ENCODE measurements at regions not wholly inside any gene's neighbourhood (a gene's known extent, or its start where the extent isn't known, plus 50 kb on each side); places are given as distances from the start of the nearest gene placed in this dataset.

DNA sequence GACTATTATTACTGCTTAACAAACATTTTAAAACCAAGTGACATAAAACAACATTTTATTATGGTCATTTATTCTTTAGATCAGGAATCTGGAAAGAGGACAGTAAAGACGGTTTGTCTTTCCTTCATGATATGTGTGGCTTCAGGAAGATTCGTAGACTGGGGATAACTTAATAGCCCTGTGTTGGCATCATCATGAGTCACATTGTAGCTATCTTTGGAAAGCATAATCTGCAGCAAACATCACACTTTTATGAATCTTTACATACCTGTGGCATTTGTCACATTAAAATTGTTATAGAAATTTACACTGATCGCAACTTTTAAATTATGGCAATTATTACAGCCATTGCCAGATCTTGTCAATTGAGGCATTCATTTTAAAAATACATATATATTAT, 397.1 kb downstream of the NOVA1 start:
- Mint-ChIP-seq H3K9me3 (peaks cover 12% of the 10 kb centered on the region), H3K36me3 (ENCODE audit: low read depth) (no peaks in the 10 kb centered on the region), H3K4me3 (no peak overlapping the region), H3K4me1 (peaks cover 3% of the 10 kb centered on the region), H3K27me3 (peaks cover 25% of the 10 kb centered on the region), H3K27ac (no peak overlapping the region)
- DNase-seq (no peak), ATAC-seq (no peak)

DNA sequence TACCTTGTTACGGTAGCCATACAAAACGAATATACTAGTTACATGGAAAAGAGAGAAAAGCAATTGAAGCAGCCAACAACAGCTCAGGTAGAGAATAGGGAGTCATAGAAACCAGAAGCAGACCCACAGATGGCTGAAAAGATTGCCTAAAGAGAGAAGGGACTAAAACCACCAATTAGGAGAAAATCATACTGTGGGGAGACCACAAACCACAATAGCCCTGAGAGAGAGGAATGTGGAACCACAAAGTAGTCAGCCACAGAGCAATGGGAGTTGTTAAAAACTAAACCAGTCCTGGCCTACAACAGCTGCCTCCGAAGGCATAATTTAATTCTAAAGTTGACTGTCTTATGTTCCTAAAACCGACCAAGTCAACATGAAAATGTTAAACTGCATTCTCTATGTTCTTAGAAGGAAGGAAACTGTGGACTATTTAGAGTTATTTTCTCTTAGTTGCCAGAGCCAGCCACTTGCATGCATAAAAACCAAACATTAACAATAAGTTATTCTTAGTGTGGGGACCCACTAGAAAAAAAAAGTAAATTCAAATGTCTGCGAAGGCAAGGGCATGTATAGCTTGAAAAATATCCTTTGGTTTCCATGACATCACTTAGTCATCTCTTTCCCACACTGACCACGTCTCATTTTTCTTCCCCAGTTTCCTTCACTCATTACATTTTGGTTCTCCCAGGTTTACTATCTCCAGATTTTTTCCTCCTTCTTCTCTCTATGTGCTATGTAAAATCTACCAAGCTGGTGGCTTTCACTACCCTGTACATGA, 398.1 kb downstream of the NOVA1 start:
- Mint-ChIP-seq H3K4me1 (peaks cover 3% of the 10 kb centered on the region), H3K27ac (no peak overlapping the region), H3K4me3 (no peak overlapping the region), H3K27me3 (peaks cover 20% of the 10 kb centered on the region), H3K9me3 (peaks cover 12% of the 10 kb centered on the region), H3K36me3 (ENCODE audit: low read depth) (no peaks in the 10 kb centered on the region)
- no peak for ATAC-seq
- no peak for DNase-seq

DNA sequence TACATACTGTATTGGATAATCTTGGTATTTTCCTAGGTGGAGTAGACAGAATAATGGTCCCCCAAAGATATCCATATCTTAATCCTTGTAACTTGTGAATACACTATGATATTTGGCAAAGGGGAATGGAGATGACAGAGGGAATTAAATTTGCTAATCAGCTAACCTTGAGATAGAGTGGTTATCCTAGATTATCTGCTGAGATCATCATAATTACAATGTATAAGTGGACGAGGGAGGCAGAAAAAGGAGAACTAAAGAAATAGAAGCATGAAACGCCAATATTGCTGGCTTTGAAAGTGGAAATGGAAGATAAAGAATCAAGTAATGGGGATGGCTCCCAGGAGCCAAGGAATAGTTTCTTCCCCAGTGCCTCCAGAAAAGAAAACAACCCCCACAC, 398.7 kb downstream of the NOVA1 start:
- Mint-ChIP-seq H3K9me3 (peaks cover 12% of the 10 kb centered on the region), H3K36me3 (ENCODE audit: low read depth) (no peaks in the 10 kb centered on the region), H3K27me3 (peaks cover 13% of the 10 kb centered on the region), H3K4me3 (no peak overlapping the region), H3K27ac (no peak overlapping the region), H3K4me1 (no peaks in the 10 kb centered on the region)
- no peak for ATAC-seq
- DNase-seq, result no peak

DNA sequence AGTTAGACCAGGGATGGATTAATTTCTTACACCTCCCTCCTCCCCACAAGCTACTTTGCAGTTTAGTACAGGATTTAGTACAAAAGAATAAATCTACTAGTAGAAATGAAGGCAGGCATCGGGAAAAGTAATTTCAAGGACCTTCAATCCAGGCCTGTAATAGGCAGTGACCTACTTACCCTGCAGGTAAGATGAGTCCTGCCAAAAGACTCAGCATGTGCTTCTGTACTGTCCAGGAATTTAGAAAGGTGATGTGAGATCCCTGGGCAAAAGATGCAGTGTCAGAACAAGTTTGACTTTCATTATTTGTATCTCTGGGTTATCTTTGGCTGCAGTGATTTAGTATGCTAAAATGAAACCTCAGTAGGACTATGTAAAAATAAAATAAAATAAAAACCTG, 403.0 kb downstream of the NOVA1 start:
- DNase-seq (no peak), ATAC-seq (no peak)
- Mint-ChIP-seq H3K27ac (no peak overlapping the region), H3K4me1 (no peaks in the 10 kb centered on the region), H3K9me3 (peaks cover 5% of the 10 kb centered on the region), H3K4me3 (no peak overlapping the region), H3K27me3 (no peaks in the 10 kb centered on the region), H3K36me3 (ENCODE audit: low read depth) (no peaks in the 10 kb centered on the region)

DNA sequence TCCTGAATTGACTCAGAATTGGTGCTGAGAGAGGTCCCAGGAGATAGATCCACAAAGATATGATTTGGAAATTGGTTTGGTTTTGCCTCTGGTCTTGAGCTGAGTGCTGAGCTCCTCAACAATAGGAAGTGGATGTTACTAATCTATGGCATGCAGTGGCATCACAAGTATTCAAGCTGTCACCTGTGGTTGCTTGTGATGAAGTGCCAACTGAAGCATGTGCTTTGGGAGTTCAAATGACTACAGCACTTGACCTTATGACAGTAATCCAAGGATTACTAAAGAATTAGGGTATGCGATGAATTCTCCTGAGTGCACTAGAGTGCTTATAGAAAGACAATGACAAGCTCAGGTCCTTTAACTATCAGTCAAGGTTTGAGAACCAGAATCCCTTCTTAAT, 406.2 kb downstream of the NOVA1 start:
- Mint-ChIP-seq H3K4me3 (no peak overlapping the region), H3K27me3 (no peaks in the 10 kb centered on the region), H3K36me3 (ENCODE audit: low read depth) (no peaks in the 10 kb centered on the region), H3K27ac (no peak overlapping the region), H3K4me1 (no peaks in the 10 kb centered on the region), H3K9me3 (peaks cover 5% of the 10 kb centered on the region)
- DNase-seq (no peak), ATAC-seq (no peak)

DNA sequence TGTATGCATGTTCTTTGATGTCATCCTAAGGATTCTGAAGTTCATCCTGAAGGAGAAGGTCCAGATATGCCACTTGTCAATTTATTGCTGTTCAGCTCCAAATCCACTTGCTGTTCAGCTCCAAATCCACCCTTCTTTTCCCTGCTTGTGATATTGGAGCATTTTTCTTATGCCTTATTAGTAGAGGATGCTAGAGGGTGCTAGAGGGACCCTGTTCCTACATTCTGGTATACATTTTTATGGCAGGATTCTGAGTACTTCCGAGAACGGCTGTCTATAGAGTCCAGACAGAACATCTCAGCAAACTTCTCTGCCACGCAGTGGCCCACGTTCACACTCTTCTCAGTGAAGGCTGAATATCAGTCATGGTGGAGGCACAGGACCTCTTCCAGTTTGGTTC, 406.7 kb downstream of the NOVA1 start:
- H3K27ac Mint-ChIP-seq, result no peak overlapping the region

GRCh38 chr14:26190646-26191045, 407.2 kb downstream of the NOVA1 start:
- ATAC-seq (no peak), DNase-seq (no peak)
- Mint-ChIP-seq H3K4me1 (no peaks in the 10 kb centered on the region), H3K4me3 (no peak overlapping the region), H3K27ac (no peak overlapping the region), H3K36me3 (ENCODE audit: low read depth) (no peaks in the 10 kb centered on the region), H3K27me3 (no peaks in the 10 kb centered on the region), H3K9me3 (peaks cover 5% of the 10 kb centered on the region)

More for the DNA sequence above, 406.7 kb downstream of the NOVA1 start:
- Mint-ChIP-seq H3K27me3 (no peaks in the 10 kb centered on the region), H3K4me3 (no peak overlapping the region), H3K9me3 (peaks cover 5% of the 10 kb centered on the region), H3K36me3 (ENCODE audit: low read depth) (no peaks in the 10 kb centered on the region), H3K4me1 (no peaks in the 10 kb centered on the region)
- ATAC-seq (no peak), DNase-seq (no peak)

DNA sequence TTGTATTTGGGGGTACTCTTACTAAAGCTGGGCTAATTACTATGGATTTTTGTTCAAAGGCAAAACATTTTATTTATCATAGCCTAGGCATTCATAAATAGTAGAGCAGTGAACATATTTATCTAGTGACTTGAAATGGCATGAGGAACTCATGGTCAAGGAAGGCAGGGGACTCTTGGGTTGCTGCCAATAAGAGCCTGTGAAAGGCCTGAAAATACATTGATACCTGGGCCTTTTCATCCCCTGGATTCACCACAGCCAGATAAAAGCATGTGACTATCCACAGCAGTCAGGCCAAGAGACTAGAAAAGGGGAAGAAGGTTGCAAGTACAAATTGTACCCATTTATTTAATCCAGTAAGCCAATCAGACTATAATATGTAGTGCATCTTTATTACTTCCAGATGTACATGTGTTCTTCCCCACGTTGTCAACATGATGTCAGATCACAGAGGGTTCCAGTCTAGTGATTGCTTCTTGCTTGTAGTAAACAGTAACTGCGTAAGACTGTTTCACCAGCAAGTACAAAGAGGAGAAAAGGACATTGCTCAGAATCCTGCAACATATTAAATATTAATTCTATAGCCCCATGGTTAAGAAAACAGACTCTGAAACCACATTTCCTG, 409.7 kb downstream of the NOVA1 start:
- no peaks in the 10 kb centered on the region for H3K27me3 Mint-ChIP-seq
- no peak overlapping the region for H3K4me3 Mint-ChIP-seq
- ATAC-seq, result no peak
- H3K4me1 Mint-ChIP-seq, result no peaks in the 10 kb centered on the region
- H3K9me3 Mint-ChIP-seq, result peaks cover 3% of the 10 kb centered on the region
- H3K27ac Mint-ChIP-seq, result no peak overlapping the region
- DNase-seq, result no peak
- no peaks in the 10 kb centered on the region for H3K36me3 Mint-ChIP-seq (ENCODE audit: low read depth)

DNA sequence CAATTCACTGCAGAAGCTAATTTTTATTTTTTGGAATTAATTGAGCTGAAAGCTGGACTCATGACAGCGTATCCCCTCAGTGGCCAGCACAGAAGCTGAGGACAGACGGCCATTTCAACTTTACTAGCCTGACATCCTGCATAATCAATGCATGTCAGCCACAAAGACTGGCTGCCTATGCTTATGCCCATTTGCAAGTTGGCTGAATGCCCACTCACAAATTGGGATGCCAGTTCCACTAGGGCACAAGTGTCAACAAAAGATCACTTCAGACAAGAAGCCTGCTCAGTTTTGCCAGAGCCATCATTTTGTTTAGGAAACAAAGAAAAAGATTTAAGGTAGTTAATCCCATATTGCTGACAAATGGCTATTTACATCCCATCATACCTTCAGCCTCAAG, 417.6 kb downstream of the NOVA1 start:
- no peaks in the 10 kb centered on the region for H3K27me3 Mint-ChIP-seq
- peaks cover 12% of the 10 kb centered on the region for H3K9me3 Mint-ChIP-seq
- ATAC-seq, result no peak
- no peak overlapping the region for H3K4me3 Mint-ChIP-seq
- H3K36me3 Mint-ChIP-seq (ENCODE audit: low read depth), result no peaks in the 10 kb centered on the region
- DNase-seq, result no peak
- H3K27ac Mint-ChIP-seq, result no peak overlapping the region
- no peaks in the 10 kb centered on the region for H3K4me1 Mint-ChIP-seq

DNA sequence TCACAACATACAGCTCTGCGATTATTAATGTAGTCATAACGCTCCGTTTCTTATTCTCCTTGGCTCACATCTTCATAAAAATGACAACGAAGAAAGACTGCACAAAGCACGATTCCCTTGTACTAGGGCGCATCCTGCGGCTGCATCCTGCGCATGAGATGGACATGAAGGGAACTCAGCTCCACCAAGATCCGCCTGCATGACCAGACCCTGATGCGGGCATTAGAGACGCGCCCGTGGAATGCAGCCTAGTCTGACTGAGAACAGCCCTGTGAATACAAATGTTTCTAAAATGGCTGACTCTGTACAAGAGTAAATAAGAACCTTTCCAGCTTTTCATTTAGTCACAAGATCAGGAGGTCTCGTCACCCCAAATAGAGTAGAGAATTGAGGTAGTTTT, 422.2 kb downstream of the NOVA1 start:
- DNase-seq (no peak), ATAC-seq (no peak)
- Mint-ChIP-seq H3K4me3 (no peak overlapping the region), H3K27ac (no peak overlapping the region), H3K4me1 (no peaks in the 10 kb centered on the region), H3K27me3 (no peaks in the 10 kb centered on the region), H3K36me3 (ENCODE audit: low read depth) (no peaks in the 10 kb centered on the region), H3K9me3 (peaks cover 19% of the 10 kb centered on the region)

DNA sequence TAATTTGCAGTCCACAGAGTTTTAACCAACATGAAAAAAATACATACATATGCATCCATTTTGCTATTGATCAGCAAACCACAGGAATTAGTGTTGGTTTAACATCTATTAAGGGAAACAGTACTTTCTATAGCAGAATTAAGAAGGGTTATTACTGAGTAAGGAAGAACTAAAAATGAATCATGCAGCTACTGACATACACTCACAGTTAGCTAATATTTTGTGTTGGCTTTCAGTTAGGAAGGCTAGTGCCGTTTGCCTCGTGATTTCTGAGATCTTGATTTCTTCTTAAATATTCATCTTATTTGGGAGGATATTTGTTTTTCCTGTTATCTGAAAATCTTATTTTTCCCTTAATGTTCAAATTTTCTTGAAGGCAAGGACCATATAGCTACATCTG, 423.4 kb downstream of the NOVA1 start:
- DNase-seq, result no peak
- H3K9me3 Mint-ChIP-seq, result peaks cover 16% of the 10 kb centered on the region

DNA sequence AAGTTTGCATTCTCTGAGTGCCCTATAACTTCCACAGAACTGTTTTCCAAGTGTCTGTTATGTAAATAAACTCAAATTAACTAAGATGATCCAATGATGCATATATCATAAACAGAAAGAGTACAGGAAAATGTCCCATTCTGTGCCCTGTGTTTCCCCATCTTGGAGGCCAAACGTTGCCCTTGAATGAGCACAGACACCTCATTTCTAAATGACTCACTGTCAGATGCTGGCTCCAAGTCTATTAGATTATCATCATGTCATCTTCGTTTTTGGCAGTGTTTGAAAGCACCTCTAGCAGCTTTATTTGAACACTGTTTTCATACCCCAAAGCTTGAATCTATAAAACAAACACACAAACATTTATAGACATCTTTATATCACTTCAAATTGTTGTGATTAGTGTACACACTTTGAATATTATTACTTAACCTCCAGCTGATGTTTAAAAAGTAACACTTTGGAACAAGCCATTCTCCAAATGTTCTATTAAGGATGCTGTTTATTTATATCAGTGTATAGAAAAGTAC, 424.2 kb downstream of the NOVA1 start:
- no peaks in the 10 kb centered on the region for H3K36me3 Mint-ChIP-seq (ENCODE audit: low read depth)
- DNase-seq, result no peak
- peaks cover 16% of the 10 kb centered on the region for H3K9me3 Mint-ChIP-seq
- H3K4me1 Mint-ChIP-seq, result no peaks in the 10 kb centered on the region
- ATAC-seq, result no peak
- no peak overlapping the region for H3K4me3 Mint-ChIP-seq
- H3K27me3 Mint-ChIP-seq, result no peaks in the 10 kb centered on the region
- H3K27ac Mint-ChIP-seq, result no peak overlapping the region

More for the DNA sequence above, 423.4 kb downstream of the NOVA1 start:
- H3K36me3 Mint-ChIP-seq (ENCODE audit: low read depth), result no peaks in the 10 kb centered on the region
- no peak overlapping the region for H3K27ac Mint-ChIP-seq
- H3K4me1 Mint-ChIP-seq, result no peaks in the 10 kb centered on the region
- ATAC-seq, result no peak
- H3K27me3 Mint-ChIP-seq, result no peaks in the 10 kb centered on the region
- H3K4me3 Mint-ChIP-seq, result no peak overlapping the region

GRCh38 chr14:26172396-26172795, 425.4 kb downstream of the NOVA1 start:
- Mint-ChIP-seq H3K4me1 (no peaks in the 10 kb centered on the region), H3K36me3 (ENCODE audit: low read depth) (no peaks in the 10 kb centered on the region), H3K27me3 (no peaks in the 10 kb centered on the region), H3K27ac (no peak overlapping the region), H3K4me3 (no peak overlapping the region), H3K9me3 (peaks cover 16% of the 10 kb centered on the region)
- ATAC-seq (no peak), DNase-seq (no peak)

GRCh38 chr14:26170885-26171284, 426.9 kb downstream of the NOVA1 start:
- Mint-ChIP-seq H3K27me3 (no peaks in the 10 kb centered on the region), H3K4me1 (no peaks in the 10 kb centered on the region), H3K4me3 (no peak overlapping the region), H3K9me3 (peaks cover 16% of the 10 kb centered on the region), H3K36me3 (ENCODE audit: low read depth) (no peaks in the 10 kb centered on the region), H3K27ac (no peak overlapping the region)
- ATAC-seq (no peak), DNase-seq (no peak)

GRCh38 chr14:26163761-26164160, 434.1 kb downstream of the NOVA1 start:
- H3K27ac Mint-ChIP-seq, result no peak overlapping the region
- no peaks in the 10 kb centered on the region for H3K27me3 Mint-ChIP-seq
- H3K4me3 Mint-ChIP-seq, result no peak overlapping the region
- H3K36me3 Mint-ChIP-seq (ENCODE audit: low read depth), result no peaks in the 10 kb centered on the region
- H3K4me1 Mint-ChIP-seq, result no peaks in the 10 kb centered on the region
- no peak for DNase-seq
- ATAC-seq, result no peak
- peaks cover 20% of the 10 kb centered on the region for H3K9me3 Mint-ChIP-seq

Data from activated naive CD8-positive, alpha-beta T cell treated with anti-CD3 and anti-CD28 coated beads, Interleukin-2, amount 50 U/mL, for 24 hours (primary cell).